ENCODE measurements at regions not wholly inside any gene's neighbourhood (a gene's known extent, or its start where the extent isn't known, plus 50 kb on each side); places are given as distances from the start of the nearest gene placed in this dataset.

- no peak for DNase-seq (ENCODE audit: low read depth, low spot score)
- no peak for FAIRE-seq
- dilution Hi-C loops (cut with MboI; ENCODE audit: extremely low pct_ligation_motif_present, low sequenced_read_pairs) = no loop called here
- Histone ChIP-seq H3K4me2 (ENCODE audit: control insufficient read depth, extremely low read depth, insufficient read depth, low read depth, low read length) (no peak overlapping the region), H3K9me3 (ENCODE audit: control insufficient read depth, low read depth, low read length) (no peaks in the 10 kb centered on the region), H3K79me2 (ENCODE audit: control insufficient read depth, insufficient read depth, low read length) (no peaks in the 10 kb centered on the region), H2AFZ (ENCODE audit: control insufficient read depth, low read length) (no peak overlapping the region), H3K27me3 (ENCODE audit: control insufficient read depth, extremely low read depth, insufficient read depth, low read length) (no peaks in the 10 kb centered on the region), H3K36me3 (ENCODE audit: control insufficient read depth in 2 of 2, extremely low read depth in 1 of 2, insufficient read depth in 2 of 2, low read length in 2 of 2) (no peaks in the 10 kb centered on the region), H4K20me1 (ENCODE audit: control insufficient read depth, extremely low read depth, insufficient read depth, low read length) (no peaks in the 10 kb centered on the region), H3K9ac (ENCODE audit: control insufficient read depth, extremely low read depth, insufficient read depth, low read length) (no peak overlapping the region), H3K4me1 (ENCODE audit: control insufficient read depth, extremely low read depth, insufficient read depth, low read length) (no peaks in the 10 kb centered on the region), H3K4me3 (ENCODE audit: control insufficient read depth in 2 of 3, extremely low read depth in 1 of 3, insufficient read depth in 2 of 3, low read depth in 1 of 3, low read length in 3 of 3) (no peak overlapping the region), H3K27ac (ENCODE audit: control insufficient read depth, insufficient read depth, low read length) (no peak overlapping the region), H3K9me1 (ENCODE audit: control insufficient read depth, extremely low read depth, insufficient read depth, low read length) (no peaks in the 10 kb centered on the region)
- TF ChIP-seq, protein P1, sequence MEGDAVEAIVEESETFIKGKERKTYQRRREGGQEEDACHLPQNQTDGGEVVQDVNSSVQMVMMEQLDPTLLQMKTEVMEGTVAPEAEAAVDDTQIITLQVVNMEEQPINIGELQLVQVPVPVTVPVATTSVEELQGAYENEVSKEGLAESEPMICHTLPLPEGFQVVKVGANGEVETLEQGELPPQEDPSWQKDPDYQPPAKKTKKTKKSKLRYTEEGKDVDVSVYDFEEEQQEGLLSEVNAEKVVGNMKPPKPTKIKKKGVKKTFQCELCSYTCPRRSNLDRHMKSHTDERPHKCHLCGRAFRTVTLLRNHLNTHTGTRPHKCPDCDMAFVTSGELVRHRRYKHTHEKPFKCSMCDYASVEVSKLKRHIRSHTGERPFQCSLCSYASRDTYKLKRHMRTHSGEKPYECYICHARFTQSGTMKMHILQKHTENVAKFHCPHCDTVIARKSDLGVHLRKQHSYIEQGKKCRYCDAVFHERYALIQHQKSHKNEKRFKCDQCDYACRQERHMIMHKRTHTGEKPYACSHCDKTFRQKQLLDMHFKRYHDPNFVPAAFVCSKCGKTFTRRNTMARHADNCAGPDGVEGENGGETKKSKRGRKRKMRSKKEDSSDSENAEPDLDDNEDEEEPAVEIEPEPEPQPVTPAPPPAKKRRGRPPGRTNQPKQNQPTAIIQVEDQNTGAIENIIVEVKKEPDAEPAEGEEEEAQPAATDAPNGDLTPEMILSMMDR (optimal IDR thresholded peaks at IDR 0.05 in 1 of 3, IDR thresholded peaks at IDR 0.05 in 1 of 3, conservative IDR thresholded peaks at IDR 0.05 in 1 of 3; ENCODE audit: extremely low read depth in 1 of 3, insufficient read depth in 2 of 3, low read length in 3 of 3) = no peak
- no peak for TF ChIP-seq EZH2 (IDR thresholded peaks at IDR 0.05; ENCODE audit: low read length)
These were observed 1388.3 kb upstream of the ACO1 start for GRCh38 chr9:30995956-30996738.

- dilution Hi-C loops (cut with MboI; ENCODE audit: extremely low pct_ligation_motif_present, low sequenced_read_pairs) = no loop called here
- H3K27me3 ChIP-seq (ENCODE audit: control insufficient read depth, extremely low read depth, insufficient read depth, low read length) = no peaks in the 10 kb centered on the region
- H3K9ac ChIP-seq (ENCODE audit: control insufficient read depth, extremely low read depth, insufficient read depth, low read length) = no peak overlapping the region
- DNase-seq (ENCODE audit: low read depth, low spot score) = no peak
- H2AFZ ChIP-seq (ENCODE audit: control insufficient read depth, low read length) = no peak overlapping the region
- TF ChIP-seq, protein P1 (optimal IDR thresholded peaks at IDR 0.05 in 1 of 3, IDR thresholded peaks at IDR 0.05 in 1 of 3, conservative IDR thresholded peaks at IDR 0.05 in 1 of 3; ENCODE audit: extremely low read depth in 1 of 3, insufficient read depth in 2 of 3, low read length in 3 of 3) = no peak
- TF ChIP-seq EZH2 (IDR thresholded peaks at IDR 0.05; ENCODE audit: low read length) = no peak
- H3K4me1 ChIP-seq (ENCODE audit: control insufficient read depth, extremely low read depth, insufficient read depth, low read length) = no peaks in the 10 kb centered on the region
- no peak overlapping the region for H3K4me3 ChIP-seq (ENCODE audit: control insufficient read depth in 2 of 3, extremely low read depth in 1 of 3, insufficient read depth in 2 of 3, low read depth in 1 of 3, low read length in 3 of 3)
- H3K4me2 ChIP-seq (ENCODE audit: control insufficient read depth, extremely low read depth, insufficient read depth, low read depth, low read length) = no peak overlapping the region
- no peaks in the 10 kb centered on the region for H3K9me3 ChIP-seq (ENCODE audit: control insufficient read depth, low read depth, low read length)
- H4K20me1 ChIP-seq (ENCODE audit: control insufficient read depth, extremely low read depth, insufficient read depth, low read length) = no peaks in the 10 kb centered on the region
- H3K9me1 ChIP-seq (ENCODE audit: control insufficient read depth, extremely low read depth, insufficient read depth, low read length) = no peaks in the 10 kb centered on the region
- FAIRE-seq = no peak
- H3K36me3 ChIP-seq (ENCODE audit: control insufficient read depth in 2 of 2, extremely low read depth in 1 of 2, insufficient read depth in 2 of 2, low read length in 2 of 2) = no peaks in the 10 kb centered on the region
- H3K27ac ChIP-seq (ENCODE audit: control insufficient read depth, insufficient read depth, low read length) = no peak overlapping the region
- no peaks in the 10 kb centered on the region for H3K79me2 ChIP-seq (ENCODE audit: control insufficient read depth, insufficient read depth, low read length)
These were observed 1387.7 kb upstream of the ACO1 start for GRCh38 chr9:30996761-30997160.

All from keratinocyte (primary cell).